ENCODE measurements at regions not wholly inside any gene's neighbourhood (a gene's known extent, or its start where the extent isn't known, plus 50 kb on each side); places are given as distances from the start of the nearest gene placed in this dataset.

- DNase-seq (ENCODE audit: low spot score) (no peak), FAIRE-seq (no peak)
Measured at GRCh38 chr2:47620770-47621437, 50.1 kb upstream of the KCNK12 start.

All from RCC 7860 (cell line).